OCI-LY1 (cell line): ENCODE measurements at regions not wholly inside any gene's neighbourhood (a gene's known extent, or its start where the extent isn't known, plus 50 kb on each side); places are given as distances from the start of the nearest gene placed in this dataset.

Experiments
- CTCF ChIP-seq: fragments of 200-600 bp; sonication (generic), shearing (Covaris generic); IDR thresholded peaks from 2 replicates; pipeline ENCODE4 v1.5.1; 2017; ENCODE audit warnings: mild to moderate bottlenecking, antibody characterized with exemption, low read length, moderate library complexity, mixed read lengths
- EZH2 ChIP-seq: fragments of 200-600 bp; sonication (generic), shearing (Covaris generic); IDR thresholded peaks from 2 replicates; pipeline ENCODE4 v1.8.0; 2017; ENCODE audit warnings: borderline replicate concordance, mixed run types, mild to moderate bottlenecking, antibody characterized with exemption, low read length, moderate library complexity, mixed read lengths

GRCh38 chr14:104439625-104440024 is 139.9 kb upstream of the C14orf180 start:
- TF ChIP-seq CTCF, result no peak
- no peak for TF ChIP-seq EZH2
